Fibroblast of mammary gland (primary cell): ENCODE measurements at regions not wholly inside any gene's neighbourhood (a gene's known extent, or its start where the extent isn't known, plus 50 kb on each side); places are given as distances from the start of the nearest gene placed in this dataset.

ENCODE experiments used
- DNase-seq: peaks from one replicate; pipeline ENCODE4 v3.0.0-alpha.2; 2010; ENCODE audit warnings: low read depth
- H3K4me3 ChIP-seq: 2 replicates; pipeline ENCODE4 v1.5.1; 2011; ENCODE audit warnings: low read depth, mild to moderate bottlenecking, low read length, moderate library complexity; ENCODE audit not compliant: control insufficient read depth
- CTCF ChIP-seq: conservative IDR thresholded peaks from 2 replicates; pipeline ENCODE4 v1.5.1; 2011; ENCODE audit warnings: low read depth, low read length, inconsistent platforms; ENCODE audit not compliant: control insufficient read depth, insufficient read depth

- TF ChIP-seq CTCF: no peak
- no peak for DNase-seq
Measured at GRCh38 chr19:30077851-30078355, 135.9 kb downstream of the URI1 start.

DNA sequence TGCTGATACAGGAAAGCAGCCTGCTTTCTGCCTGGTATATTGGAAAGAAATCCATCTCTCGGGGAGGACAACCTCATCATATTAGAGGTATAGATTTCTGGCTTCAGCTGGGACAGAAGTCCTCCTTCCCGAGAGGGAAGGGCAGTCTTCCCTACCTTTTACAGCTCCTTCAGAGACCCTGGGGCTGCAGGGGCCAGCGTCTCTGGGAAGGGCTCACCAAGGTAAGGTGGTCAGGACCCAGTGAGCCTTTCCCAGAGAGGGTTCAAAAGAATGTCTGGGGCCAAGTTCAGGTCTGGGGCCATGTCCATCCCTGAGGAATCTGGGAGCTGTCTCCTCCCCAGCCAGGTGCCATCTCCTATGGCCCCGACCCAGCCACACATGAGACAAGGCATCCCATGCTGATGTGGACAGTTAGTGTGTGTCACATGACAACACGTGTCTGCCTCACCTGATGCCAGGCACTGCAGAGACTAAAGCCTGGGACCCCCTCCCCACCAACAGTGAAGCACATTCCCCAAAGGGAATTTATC lies 136.4 kb downstream of the URI1 start:
- no peak for DNase-seq
- TF ChIP-seq CTCF: no peak
- H3K4me3 ChIP-seq: no peak overlapping the region

More at GRCh38 chr19:30077851-30078355, 135.9 kb downstream of the URI1 start:
- no peak overlapping the region for H3K4me3 ChIP-seq

DNA sequence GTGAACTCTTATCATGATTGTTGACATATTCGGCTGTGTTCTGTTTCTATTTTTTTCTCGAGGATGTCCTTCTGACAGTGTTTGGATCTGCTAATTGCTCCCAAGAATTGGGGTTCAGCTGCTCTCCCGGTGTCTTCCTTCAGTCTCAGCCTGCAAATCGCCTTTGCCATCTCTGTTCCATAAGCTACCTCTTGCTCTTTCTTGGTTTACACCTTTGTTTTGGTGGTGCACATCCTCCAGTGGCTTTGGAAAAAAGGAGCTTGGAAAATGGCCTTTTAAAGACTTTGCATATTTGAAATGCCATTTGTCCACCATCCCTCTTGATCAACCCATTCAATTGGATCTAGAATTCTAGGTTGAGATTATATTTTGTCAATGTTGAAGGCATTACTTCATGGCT lies 137.2 kb downstream of the URI1 start:
- DNase-seq: no peak
- no peak for TF ChIP-seq CTCF
- no peak overlapping the region for H3K4me3 ChIP-seq

GRCh38 chr19:30082168-30082567 lies 140.1 kb downstream of the URI1 start:
- DNase-seq: no peak
- TF ChIP-seq CTCF: no peak
- no peak overlapping the region for H3K4me3 ChIP-seq

GRCh38 chr19:30082611-30083010 lies 140.6 kb downstream of the URI1 start:
- H3K4me3 ChIP-seq: no peak overlapping the region
- no peak for TF ChIP-seq CTCF
- DNase-seq: no peak

- TF ChIP-seq CTCF: no peak
- no peak for DNase-seq
- no peak overlapping the region for H3K4me3 ChIP-seq
Measured at GRCh38 chr19:30083125-30083681, 141.2 kb downstream of the URI1 start.
